ENCODE measurements at regions not wholly inside any gene's neighbourhood (a gene's known extent, or its start where the extent isn't known, plus 50 kb on each side); places are given as distances from the start of the nearest gene placed in this dataset.

GRCh38 chr2:181165199-181165868 is 184.9 kb downstream of the UBE2E3 start (continued):
- TF ChIP-seq TRIM22 (IDR thresholded peaks at IDR 0.05), result no peak

DNA sequence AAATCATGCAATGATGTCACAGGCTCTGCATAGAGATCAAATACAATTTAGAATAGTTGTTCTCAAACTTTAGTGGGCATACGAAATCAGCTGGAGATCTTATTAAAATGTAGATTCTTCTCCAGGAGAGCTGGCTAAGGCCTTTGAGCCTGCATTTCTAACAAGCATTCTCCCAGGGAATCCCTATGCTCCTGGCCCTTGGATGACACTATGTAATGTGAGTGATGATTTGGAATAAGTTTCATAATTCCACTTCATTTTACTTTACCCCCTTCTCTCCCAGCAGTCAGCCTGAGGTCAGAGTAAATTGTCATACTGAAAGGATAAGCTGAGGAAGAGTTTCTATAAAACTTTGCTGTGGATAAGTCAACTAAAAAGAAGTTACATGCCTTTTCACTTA is 189.1 kb downstream of the UBE2E3 start:
- Histone ChIP-seq H3K27ac (ENCODE audit: extremely low read length, insufficient read depth, low read length) (no peak overlapping the region), H3K36me3 (replicated peaks in 1 of 2; ENCODE audit: control insufficient read depth in 1 of 2, insufficient read depth in 2 of 2, low read length in 2 of 2) (no peaks in the 10 kb centered on the region), H3K9ac (ENCODE audit: insufficient read depth, low read depth, low read length) (no peak overlapping the region), H3K27me3 (ENCODE audit: control insufficient read depth in 1 of 2, insufficient read depth in 2 of 2, low read length in 2 of 2) (no peaks in the 10 kb centered on the region), H4K20me1 (ENCODE audit: insufficient read depth, low read length) (no peaks in the 10 kb centered on the region), H2AFZ (ENCODE audit: low read length) (no peak overlapping the region), H3K79me2 (ENCODE audit: insufficient read depth, low read length) (no peaks in the 10 kb centered on the region), H3K4me1 (ENCODE audit: insufficient read depth, low read length) (no peaks in the 10 kb centered on the region), H3K4me3 (replicated peaks in 1 of 3; ENCODE audit: insufficient read depth in 1 of 3, low read depth in 2 of 3, low read length in 3 of 3) (no peak overlapping the region), H3K9me3 (ENCODE audit: low read length) (no peaks in the 10 kb centered on the region), H3K4me2 (ENCODE audit: low read depth, low read length) (no peak overlapping the region)
- POLR2A ChIA-PET, result no interaction called here
- intact Hi-C loops (cut with micrococcal nuclease; ENCODE audit: unreplicated experiment) (no loop called here), in situ Hi-C loops (cut with HindIII; ENCODE audit: extremely low pct_ligation_motif_present, low pct_unique_long_range_greater_than_20kb) (no loop called here)
- no TSS peak for BruUV-seq (replicated peaks)
- CTCF ChIA-PET (ENCODE audit: low intra/inter-chr PET ratio, low total read pairs), result no interaction called here
- 0% methylated on average over 1 of the region's 1 CpG for WGBS (ENCODE audit: low lambda C conversion rate)
- no peak for DNase-seq (ENCODE audit: low spot score)
- FAIRE-seq, result no peak
- TF ChIP-seq ZFYVE20 (CRISPR knock-in tag; IDR thresholded peaks at IDR 0.05; ENCODE audit: borderline replicate concordance, low read depth) (no peak), ZNF549 (CRISPR knock-in tag; IDR thresholded peaks at IDR 0.05) (no peak), RARG (CRISPR knock-in tag; IDR thresholded peaks at IDR 0.05; ENCODE audit: low read depth) (no peak), SIN3B (IDR thresholded peaks at IDR 0.05; ENCODE audit: low read length) (no peak), FOXO4 (CRISPR knock-in tag; conservative IDR thresholded peaks at IDR 0.05) (no peak), WIZ (CRISPR knock-in tag; IDR thresholded peaks at IDR 0.05) (no peak), ZNF879 (CRISPR knock-in tag; IDR thresholded peaks at IDR 0.05) (no peak)
- TF ChIP-seq, protein P1, sequence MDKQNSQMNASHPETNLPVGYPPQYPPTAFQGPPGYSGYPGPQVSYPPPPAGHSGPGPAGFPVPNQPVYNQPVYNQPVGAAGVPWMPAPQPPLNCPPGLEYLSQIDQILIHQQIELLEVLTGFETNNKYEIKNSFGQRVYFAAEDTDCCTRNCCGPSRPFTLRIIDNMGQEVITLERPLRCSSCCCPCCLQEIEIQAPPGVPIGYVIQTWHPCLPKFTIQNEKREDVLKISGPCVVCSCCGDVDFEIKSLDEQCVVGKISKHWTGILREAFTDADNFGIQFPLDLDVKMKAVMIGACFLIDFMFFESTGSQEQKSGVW (CRISPR knock-in tag; IDR thresholded peaks at IDR 0.05; ENCODE audit: borderline replicate concordance), result no peak
- TF ChIP-seq, protein P2, sequence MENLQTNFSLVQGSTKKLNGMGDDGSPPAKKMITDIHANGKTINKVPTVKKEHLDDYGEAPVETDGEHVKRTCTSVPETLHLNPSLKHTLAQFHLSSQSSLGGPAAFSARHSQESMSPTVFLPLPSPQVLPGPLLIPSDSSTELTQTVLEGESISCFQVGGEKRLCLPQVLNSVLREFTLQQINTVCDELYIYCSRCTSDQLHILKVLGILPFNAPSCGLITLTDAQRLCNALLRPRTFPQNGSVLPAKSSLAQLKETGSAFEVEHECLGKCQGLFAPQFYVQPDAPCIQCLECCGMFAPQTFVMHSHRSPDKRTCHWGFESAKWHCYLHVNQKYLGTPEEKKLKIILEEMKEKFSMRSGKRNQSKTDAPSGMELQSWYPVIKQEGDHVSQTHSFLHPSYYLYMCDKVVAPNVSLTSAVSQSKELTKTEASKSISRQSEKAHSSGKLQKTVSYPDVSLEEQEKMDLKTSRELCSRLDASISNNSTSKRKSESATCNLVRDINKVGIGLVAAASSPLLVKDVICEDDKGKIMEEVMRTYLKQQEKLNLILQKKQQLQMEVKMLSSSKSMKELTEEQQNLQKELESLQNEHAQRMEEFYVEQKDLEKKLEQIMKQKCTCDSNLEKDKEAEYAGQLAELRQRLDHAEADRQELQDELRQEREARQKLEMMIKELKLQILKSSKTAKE (CRISPR knock-in tag; IDR thresholded peaks at IDR 0.05; ENCODE audit: borderline replicate concordance), result no peak
- TF ChIP-seq, protein P3, sequence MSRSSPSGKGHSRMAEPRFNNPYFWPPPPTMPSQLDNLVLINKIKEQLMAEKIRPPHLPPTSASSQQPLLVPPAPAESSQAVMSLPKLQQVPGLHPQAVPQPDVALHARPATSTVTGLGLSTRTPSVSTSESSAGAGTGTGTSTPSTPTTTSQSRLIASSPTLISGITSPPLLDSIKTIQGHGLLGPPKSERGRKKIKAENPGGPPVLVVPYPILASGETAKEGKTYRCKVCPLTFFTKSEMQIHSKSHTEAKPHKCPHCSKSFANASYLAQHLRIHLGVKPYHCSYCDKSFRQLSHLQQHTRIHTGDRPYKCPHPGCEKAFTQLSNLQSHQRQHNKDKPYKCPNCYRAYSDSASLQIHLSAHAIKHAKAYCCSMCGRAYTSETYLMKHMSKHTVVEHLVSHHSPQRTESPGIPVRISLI (CRISPR knock-in tag; IDR thresholded peaks at IDR 0.05; ENCODE audit: borderline replicate concordance), result no peak
- no peak for ATAC-seq

Data from HepG2 (cell line).